Mesendoderm (in vitro differentiated cells): ENCODE measurements at regions not wholly inside any gene's neighbourhood (a gene's known extent, or its start where the extent isn't known, plus 50 kb on each side); places are given as distances from the start of the nearest gene placed in this dataset.

Experiments used
- DNase-seq: peaks from one replicate; pipeline ENCODE4 v3.0.0; 2013
- H2AK5ac ChIP-seq: 2 replicates; pipeline ENCODE4 v1.6.1; 2013; ENCODE audit warnings: low read length, inconsistent platforms
- H2BK120ac ChIP-seq: 2 replicates; pipeline ENCODE4 v1.6.1; 2013; ENCODE audit warnings: low read depth, mild to moderate bottlenecking, low read length, moderate library complexity, mixed read lengths
- H2BK15ac ChIP-seq: replicated peaks from 2 replicates; pipeline ENCODE4 v1.6.1; 2013; ENCODE audit warnings: low read depth, mild to moderate bottlenecking, moderate library complexity
- H2BK5ac ChIP-seq: 2 replicates; pipeline ENCODE4 v1.6.1; 2013; ENCODE audit warnings: low read length, inconsistent platforms
- H3K18ac ChIP-seq: 2 replicates; pipeline ENCODE4 v1.6.1; 2013; ENCODE audit warnings: mild to moderate bottlenecking, low read length, mixed read lengths
- H3K23ac ChIP-seq: one replicate; pipeline ENCODE4 v1.6.1; 2013; ENCODE audit warnings: low read length
- H3K27ac ChIP-seq: 2 replicates; pipeline ENCODE4 v1.5.1; 2013; ENCODE audit warnings: low read depth, mild to moderate bottlenecking, inconsistent platforms, low read length, moderate library complexity
- H3K27me3 ChIP-seq: 2 replicates; pipeline ENCODE4 v1.6.1; 2013; ENCODE audit warnings: low read length, control low read depth, mild to moderate bottlenecking, inconsistent platforms; ENCODE audit not compliant: insufficient read depth, poor library complexity
- H3K36me3 ChIP-seq: 2 replicates; pipeline ENCODE4 v1.6.1; 2013; ENCODE audit warnings: low read length, inconsistent platforms; ENCODE audit not compliant: control insufficient read depth, insufficient read depth
- H3K4ac ChIP-seq: one replicate; pipeline ENCODE4 v1.6.1; 2013; ENCODE audit warnings: low read depth, mild to moderate bottlenecking, low read length, moderate library complexity
- H3K4me1 ChIP-seq: 2 replicates; pipeline ENCODE4 v1.6.1; 2013; ENCODE audit warnings: low read depth, low read length, inconsistent platforms; ENCODE audit not compliant: control insufficient read depth
- H3K4me2 ChIP-seq: 2 replicates; pipeline ENCODE4 v1.6.1; 2013; ENCODE audit warnings: low read length
- H3K4me3 ChIP-seq: 2 replicates; pipeline ENCODE4 v1.5.1; 2013; ENCODE audit warnings: mild to moderate bottlenecking, low read length
- H3K56ac ChIP-seq: one replicate; pipeline ENCODE4 v1.6.1; 2013; ENCODE audit warnings: low read length
- H3K79me1 ChIP-seq: 2 replicates; pipeline ENCODE4 v1.6.1; 2013; ENCODE audit warnings: low read length, inconsistent platforms
- H3K79me2 ChIP-seq: 2 replicates; pipeline ENCODE4 v1.6.1; 2013; ENCODE audit warnings: mild to moderate bottlenecking, low read length; ENCODE audit not compliant: control insufficient read depth, insufficient read depth
- H3K9ac ChIP-seq: 2 replicates; pipeline ENCODE4 v1.6.1; 2013; ENCODE audit warnings: low read length, inconsistent platforms
- H4K5ac ChIP-seq: one replicate; pipeline ENCODE4 v1.6.1; 2013; ENCODE audit warnings: low read length
- H4K8ac ChIP-seq: one replicate; pipeline ENCODE4 v1.6.1; 2013; ENCODE audit warnings: low read depth, mild to moderate bottlenecking, control low read depth, low read length, moderate library complexity
- WGBS: extraction: QIAGEN DNeasy Blood & Tissue Kit; methylation state at CpG from one replicate; pipeline ENCODE4 v1.1.7; 2013; ENCODE audit warnings: low lambda C conversion rate, missing lambda C conversion rate; ENCODE audit not compliant: insufficient coverage; ENCODE audit errors: extremely low coverage; 5-methylcytosine and 5-hydroxymethylcytosine counted together

DNA sequence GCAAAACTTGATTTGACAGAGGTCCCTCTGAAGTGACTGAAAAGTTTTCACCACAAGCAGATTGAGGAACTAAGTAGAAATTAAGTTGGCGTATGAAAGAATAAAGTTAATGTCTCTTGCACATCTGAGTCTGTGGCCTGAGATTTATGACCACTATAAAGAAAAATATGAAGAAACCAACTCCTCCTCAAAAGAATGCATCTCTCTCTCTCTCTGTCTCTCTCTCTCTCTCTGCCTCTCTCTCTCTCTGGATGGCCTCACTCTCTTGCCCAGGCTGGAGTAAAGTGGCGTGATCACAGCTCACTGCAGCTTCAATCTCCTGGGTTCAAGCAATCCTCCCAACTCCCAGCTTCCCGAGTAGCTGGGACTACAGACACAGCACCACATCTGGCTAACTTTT is 55.2 kb downstream of the RPL22L1 start:
- Histone ChIP-seq H4K5ac (no peak overlapping the region), H3K79me1 (no peaks in the 10 kb centered on the region), H4K8ac (no peak overlapping the region), H3K4ac (peak overlapping the region; percentile 75), H3K27ac (peak overlapping the region; percentile 23), H2AK5ac (peak overlapping the region; percentile 22), H2BK5ac (peak overlapping the region; percentile 44), H3K27me3 (no peaks in the 10 kb centered on the region), H3K36me3 (no peaks in the 10 kb centered on the region), H3K18ac (peak overlapping the region; percentile 96), H3K9ac (peak overlapping the region; percentile 34), H3K4me3 (no peak overlapping the region), H3K4me1 (peaks cover 25% of the 10 kb centered on the region), H3K4me2 (no peak overlapping the region), H2BK15ac (peak overlapping the region; percentile 14), H3K56ac (peak overlapping the region; percentile 50), H2BK120ac (peak overlapping the region; percentile 19), H3K79me2 (no peaks in the 10 kb centered on the region), H3K23ac (no peak overlapping the region)
- WGBS: no CpG with 5 or more reads among the region's 3 CpGs
- DNase-seq: no peak

DNA sequence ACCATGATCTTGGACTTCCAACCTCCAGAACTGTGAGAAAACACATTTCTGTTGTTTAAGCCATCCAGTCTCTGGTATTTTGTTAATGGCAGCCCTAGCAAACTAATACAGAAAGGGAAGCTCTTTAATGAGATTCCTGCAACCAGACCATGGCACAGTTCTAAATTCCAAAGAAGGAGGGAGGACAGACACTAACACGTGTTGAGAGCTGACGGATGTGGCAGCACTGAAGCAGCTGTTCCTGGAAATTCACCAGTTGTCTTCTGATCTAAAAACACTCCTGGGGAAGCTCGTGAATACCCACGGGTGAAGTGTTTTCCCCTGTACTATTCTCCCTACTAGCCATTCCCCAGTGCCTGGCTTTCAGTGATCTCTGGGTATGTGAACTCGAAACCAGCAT is 56.7 kb downstream of the RPL22L1 start:
- H3K4me2 ChIP-seq: no peak overlapping the region
- H3K27ac ChIP-seq: no peak overlapping the region
- no peak overlapping the region for H3K4me3 ChIP-seq
- no peak overlapping the region for H4K8ac ChIP-seq
- no peaks in the 10 kb centered on the region for H3K79me1 ChIP-seq
- WGBS: no CpG with 5 or more reads among the region's 5 CpGs
- H2BK120ac ChIP-seq: peak overlapping the region; percentile 97
- H3K36me3 ChIP-seq: no peaks in the 10 kb centered on the region
- H3K4me1 ChIP-seq: peaks cover 27% of the 10 kb centered on the region
- no peak overlapping the region for H3K23ac ChIP-seq
- no peak overlapping the region for H4K5ac ChIP-seq
- peak overlapping the region; percentile 48 for H2BK5ac ChIP-seq
- peak overlapping the region; percentile 1 for H3K4ac ChIP-seq
- H3K9ac ChIP-seq: no peak overlapping the region
- no peaks in the 10 kb centered on the region for H3K79me2 ChIP-seq
- H2AK5ac ChIP-seq: peak overlapping the region; percentile 87
- H3K56ac ChIP-seq: peak overlapping the region; percentile 1
- no peaks in the 10 kb centered on the region for H3K27me3 ChIP-seq
- DNase-seq: no peak
- H2BK15ac ChIP-seq: no peak overlapping the region
- H3K18ac ChIP-seq: peak overlapping the region; percentile 33

DNA sequence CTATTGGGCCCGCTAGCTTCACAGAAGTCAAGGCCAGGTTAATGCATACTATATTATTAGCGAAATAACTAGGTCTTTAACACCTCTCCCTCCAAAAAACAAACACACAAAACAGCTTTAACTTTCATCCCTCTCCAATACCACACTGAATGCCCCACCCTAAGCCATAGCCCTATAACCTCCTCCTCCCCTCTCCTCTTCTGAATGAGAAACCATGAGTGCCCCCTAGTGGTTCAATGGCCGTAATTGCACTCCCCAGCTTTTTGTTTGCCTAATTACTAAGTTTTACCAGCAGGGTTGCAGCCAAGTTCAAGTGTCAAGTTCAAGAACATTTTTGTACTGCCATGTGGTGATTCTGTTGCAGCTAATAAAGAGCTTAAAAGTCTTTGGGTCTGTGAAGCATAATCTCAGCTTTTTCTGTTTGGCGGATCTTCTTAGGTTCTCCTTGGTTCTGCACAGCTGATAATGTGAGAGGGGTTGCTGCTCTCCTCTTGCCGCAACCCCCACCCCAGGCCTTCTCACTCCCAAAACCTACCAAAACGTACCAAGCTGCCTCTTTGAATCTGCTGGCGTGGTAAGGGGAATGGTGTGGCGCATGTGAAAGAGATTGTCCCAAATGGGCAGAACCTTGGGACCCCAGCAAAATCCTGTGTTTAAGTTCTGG is 57.9 kb downstream of the RPL22L1 start:
- Histone ChIP-seq H3K27me3 (no peaks in the 10 kb centered on the region), H2BK120ac (peak overlapping the region; percentile 30), H3K79me1 (no peaks in the 10 kb centered on the region), H3K4ac (peak overlapping the region; percentile 60), H2AK5ac (no peak overlapping the region), H3K4me3 (no peak overlapping the region), H3K23ac (no peak overlapping the region), H2BK15ac (peak overlapping the region; percentile 47), H3K27ac (no peak overlapping the region), H4K8ac (no peak overlapping the region), H4K5ac (no peak overlapping the region), H3K36me3 (no peaks in the 10 kb centered on the region), H3K79me2 (no peaks in the 10 kb centered on the region), H3K18ac (peak overlapping the region; percentile 33), H3K4me2 (no peak overlapping the region), H3K9ac (peak overlapping the region; percentile 30), H3K56ac (peak overlapping the region; percentile 77), H3K4me1 (peaks cover 24% of the 10 kb centered on the region), H2BK5ac (peak overlapping the region; percentile 70)
- peak; percentile 93 for DNase-seq
- no CpG with 5 or more reads among the region's 8 CpGs for WGBS

DNA sequence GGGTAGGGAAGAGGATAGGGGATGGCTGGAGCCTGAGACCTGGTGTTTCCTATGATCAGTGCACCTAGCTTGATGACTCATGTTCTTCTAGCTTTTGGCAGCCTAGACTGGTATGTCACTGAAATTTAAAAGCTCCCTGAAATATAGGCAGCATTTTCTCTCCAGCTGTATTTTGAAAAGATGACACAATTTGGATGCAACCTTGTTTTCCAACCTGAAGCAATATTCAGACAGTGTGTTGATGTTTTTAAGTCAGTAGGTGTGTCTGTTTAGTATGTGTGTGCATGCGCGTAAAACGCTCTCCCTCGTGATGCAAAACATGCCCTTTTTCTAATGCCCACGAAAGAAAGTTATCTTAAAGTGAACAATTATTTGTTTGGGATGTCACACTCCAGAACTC is 58.5 kb downstream of the RPL22L1 start:
- H3K79me2 ChIP-seq: no peaks in the 10 kb centered on the region
- peak overlapping the region; percentile 39 for H3K18ac ChIP-seq
- H3K79me1 ChIP-seq: no peaks in the 10 kb centered on the region
- no peak overlapping the region for H4K5ac ChIP-seq
- no peaks in the 10 kb centered on the region for H3K27me3 ChIP-seq
- H2BK120ac ChIP-seq: no peak overlapping the region
- no peak overlapping the region for H2AK5ac ChIP-seq
- H3K4me3 ChIP-seq: no peak overlapping the region
- H3K27ac ChIP-seq: no peak overlapping the region
- no CpG with 5 or more reads among the region's 5 CpGs for WGBS
- no peak for DNase-seq
- no peak overlapping the region for H3K4me2 ChIP-seq
- peak overlapping the region; percentile 41 for H3K9ac ChIP-seq
- H3K36me3 ChIP-seq: no peaks in the 10 kb centered on the region
- peak overlapping the region; percentile 57 for H3K56ac ChIP-seq
- H4K8ac ChIP-seq: no peak overlapping the region
- H3K4me1 ChIP-seq: peaks cover 22% of the 10 kb centered on the region
- no peak overlapping the region for H3K4ac ChIP-seq
- peak overlapping the region; percentile 21 for H2BK15ac ChIP-seq
- H2BK5ac ChIP-seq: peak overlapping the region; percentile 42
- H3K23ac ChIP-seq: no peak overlapping the region

DNA sequence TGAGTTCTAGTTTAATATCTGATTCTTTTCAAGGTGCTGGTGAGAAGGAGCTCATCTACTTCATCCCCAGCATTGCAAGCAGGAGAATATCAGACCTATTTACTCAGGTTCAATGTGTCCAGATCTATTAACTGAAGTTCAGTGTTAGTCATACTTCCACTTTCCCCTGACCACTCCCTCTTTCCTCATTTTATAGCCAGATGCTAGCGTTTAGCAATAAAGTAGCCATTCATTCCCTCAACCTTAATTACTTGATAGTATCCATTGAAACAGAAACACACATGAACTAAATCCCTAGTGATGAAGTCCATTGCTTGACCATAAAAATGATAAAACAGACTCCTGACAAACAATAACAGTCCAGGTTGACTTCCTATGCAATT is 60.0 kb downstream of the RPL22L1 start:
- no peak overlapping the region for H2BK120ac ChIP-seq
- no peak overlapping the region for H4K8ac ChIP-seq
- H4K5ac ChIP-seq: no peak overlapping the region
- no peak for DNase-seq
- H3K79me1 ChIP-seq: no peaks in the 10 kb centered on the region
- H3K23ac ChIP-seq: no peak overlapping the region
- no peak overlapping the region for H3K56ac ChIP-seq
- H3K4me1 ChIP-seq: peaks cover 12% of the 10 kb centered on the region
- no peak overlapping the region for H3K4me3 ChIP-seq
- no CpG with 5 or more reads among the region's 1 CpG for WGBS
- H3K18ac ChIP-seq: no peak overlapping the region
- no peak overlapping the region for H2BK5ac ChIP-seq
- H3K9ac ChIP-seq: no peak overlapping the region
- no peak overlapping the region for H3K4me2 ChIP-seq
- no peaks in the 10 kb centered on the region for H3K36me3 ChIP-seq
- H3K4ac ChIP-seq: no peak overlapping the region
- H2AK5ac ChIP-seq: no peak overlapping the region
- no peaks in the 10 kb centered on the region for H3K27me3 ChIP-seq
- no peaks in the 10 kb centered on the region for H3K79me2 ChIP-seq
- no peak overlapping the region for H2BK15ac ChIP-seq
- no peak overlapping the region for H3K27ac ChIP-seq
